Keratinocyte (primary cell): ENCODE measurements at regions not wholly inside any gene's neighbourhood (a gene's known extent, or its start where the extent isn't known, plus 50 kb on each side); places are given as distances from the start of the nearest gene placed in this dataset.

ENCODE experiments used
- DNase-seq: peaks from one replicate; pipeline ENCODE4 v3.0.0-alpha.2; 2011; ENCODE audit warnings: low read depth, missing footprints, low spot score
- FAIRE-seq: peaks from 2 replicates; lab custom pipeline; 2011; peaks lifted over from hg19 to GRCh38; lab: Jason Lieb, UNC
- H2AFZ ChIP-seq: 2 replicates; pipeline ENCODE4 v1.6.0; 2012; ENCODE audit warnings: low read length, control low read depth, inconsistent platforms; ENCODE audit not compliant: control insufficient read depth
- H3K27ac ChIP-seq: 2 replicates; pipeline ENCODE4 v1.5.1; 2011; ENCODE audit warnings: low read length; ENCODE audit not compliant: control insufficient read depth, insufficient read depth
- H3K27me3 ChIP-seq: 3 replicates; pipeline ENCODE4 v1.6.0; 2011; ENCODE audit warnings: low read length; ENCODE audit not compliant: control insufficient read depth, insufficient read depth; ENCODE audit errors: extremely low read depth
- H3K36me3 ChIP-seq, 2 experiments: 2 replicates in 1 of 2; 3 replicates in 1 of 2; pipeline ENCODE4 v1.5.1; 2011; ENCODE audit warnings: low read length in 2 of 2, mild to moderate bottlenecking in 1 of 2; ENCODE audit not compliant: control insufficient read depth in 2 of 2, insufficient read depth in 2 of 2; ENCODE audit errors: extremely low read depth in 1 of 2
- H3K4me1 ChIP-seq: 3 replicates; pipeline ENCODE4 v1.5.1; 2011; ENCODE audit warnings: low read length; ENCODE audit not compliant: control insufficient read depth, insufficient read depth; ENCODE audit errors: extremely low read depth
- H3K4me2 ChIP-seq: 3 replicates; pipeline ENCODE4 v1.6.0; 2011; ENCODE audit warnings: low read depth, low read length; ENCODE audit not compliant: control insufficient read depth, insufficient read depth; ENCODE audit errors: extremely low read depth
- H3K4me3 ChIP-seq, 3 experiments: fragments of 200-600 bp in 1 of 3; sonication (generic) in 1 of 3; 2 replicates in 2 of 3; 3 replicates in 1 of 3; pipeline ENCODE4 v1.5.1; 2011 to 2016; ENCODE audit warnings: low read length in 3 of 3, mild to moderate bottlenecking in 3 of 3, control low read depth in 2 of 3, inconsistent platforms in 1 of 3, low read depth in 1 of 3, mixed read lengths in 1 of 3, mixed run types in 1 of 3, moderate library complexity in 1 of 3; ENCODE audit not compliant: control insufficient read depth in 2 of 3, insufficient read depth in 2 of 3; ENCODE audit errors: extremely low read depth in 1 of 3
- H3K79me2 ChIP-seq: 2 replicates; pipeline ENCODE4 v1.6.0; 2012; ENCODE audit warnings: low read length; ENCODE audit not compliant: control insufficient read depth, insufficient read depth
- H3K9ac ChIP-seq: 3 replicates; pipeline ENCODE4 v1.6.0; 2011; ENCODE audit warnings: low read length; ENCODE audit not compliant: control insufficient read depth, insufficient read depth; ENCODE audit errors: extremely low read depth
- H3K9me1 ChIP-seq: 3 replicates; pipeline ENCODE4 v1.6.0; 2011; ENCODE audit warnings: low read length; ENCODE audit not compliant: control insufficient read depth, insufficient read depth; ENCODE audit errors: extremely low read depth
- H3K9me3 ChIP-seq: 2 replicates; pipeline ENCODE4 v1.5.1; 2012; ENCODE audit warnings: low read depth, low read length; ENCODE audit not compliant: control insufficient read depth
- H4K20me1 ChIP-seq: 3 replicates; pipeline ENCODE4 v1.6.0; 2011; ENCODE audit warnings: low read length; ENCODE audit not compliant: control insufficient read depth, insufficient read depth; ENCODE audit errors: extremely low read depth
- CTCF ChIP-seq, 3 experiments: IDR thresholded peaks in 1 of 3; conservative IDR thresholded peaks in 1 of 3; optimal IDR thresholded peaks in 1 of 3; 2 replicates in 2 of 3; 3 replicates in 1 of 3; pipeline versions ENCODE3 to v1.5.1; 2011; ENCODE audit warnings: low read length in 3 of 3, mild to moderate bottlenecking in 3 of 3, moderate library complexity in 2 of 3, control low read depth in 1 of 3, inconsistent platforms in 1 of 3; ENCODE audit not compliant: insufficient read depth in 2 of 3; ENCODE audit errors: extremely low read depth in 1 of 3
- EZH2 ChIP-seq: IDR thresholded peaks from one replicate; pipeline ENCODE4 v1.6.1; 2012; ENCODE audit warnings: inconsistent platforms, mild to moderate bottlenecking, low read length, moderate library complexity
- dilution Hi-C: fragments of 300-500 bp; cut with MboI; formaldehyde crosslinking; loops from one replicate; pipeline ENCODE4 v1.7.0; 2020; ENCODE audit warnings: low sequenced_read_pairs; ENCODE audit not compliant: extremely low pct_ligation_motif_present

DNA sequence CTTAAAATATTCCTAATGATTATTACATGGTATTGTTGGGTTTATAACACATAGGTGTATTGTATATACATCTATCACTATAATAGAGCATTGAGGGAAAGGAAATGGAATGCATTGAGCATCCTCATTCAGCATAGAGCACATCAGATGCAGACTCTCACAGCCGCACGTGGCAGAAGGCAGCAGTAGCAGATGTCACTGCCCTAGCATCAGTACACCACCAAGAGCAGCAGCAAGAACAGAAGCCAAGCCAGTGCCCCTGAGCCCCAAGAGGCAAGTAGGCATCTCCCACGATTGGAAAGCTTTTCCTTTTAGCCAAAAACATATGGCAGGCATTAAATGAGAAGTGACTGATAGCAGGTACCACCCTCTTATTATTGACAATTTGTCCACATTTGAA, 510.0 kb downstream of the TNS3 start:
- H3K4me2 ChIP-seq: no peak overlapping the region
- H2AFZ ChIP-seq: no peak overlapping the region
- no peaks in the 10 kb centered on the region for H3K9me1 ChIP-seq
- no peak overlapping the region for H3K4me3 ChIP-seq
- H3K9ac ChIP-seq: no peak overlapping the region
- H3K27me3 ChIP-seq: no peaks in the 10 kb centered on the region
- no peaks in the 10 kb centered on the region for H3K79me2 ChIP-seq
- no peaks in the 10 kb centered on the region for H4K20me1 ChIP-seq
- no peaks in the 10 kb centered on the region for H3K36me3 ChIP-seq
- no peaks in the 10 kb centered on the region for H3K9me3 ChIP-seq
- H3K4me1 ChIP-seq: no peaks in the 10 kb centered on the region
- H3K27ac ChIP-seq: no peak overlapping the region
- DNase-seq (no peak), FAIRE-seq (no peak)
- TF ChIP-seq EZH2 (no peak), CTCF (optimal IDR thresholded peaks at IDR 0.05 in 1 of 3, IDR thresholded peaks at IDR 0.05 in 1 of 3, conservative IDR thresholded peaks at IDR 0.05 in 1 of 3; ENCODE audit: extremely low read depth in 1 of 3, insufficient read depth in 2 of 3, low read length in 3 of 3) (no peak)
- dilution Hi-C loops: no loop called here

- dilution Hi-C loops: no loop called here
- H3K9me3 ChIP-seq: no peaks in the 10 kb centered on the region
- FAIRE-seq (no peak), DNase-seq (no peak)
- no peak for TF ChIP-seq EZH2
- no peak for TF ChIP-seq CTCF (optimal IDR thresholded peaks at IDR 0.05 in 1 of 3, IDR thresholded peaks at IDR 0.05 in 1 of 3, conservative IDR thresholded peaks at IDR 0.05 in 1 of 3; ENCODE audit: extremely low read depth in 1 of 3, insufficient read depth in 2 of 3, low read length in 3 of 3)
- H3K27me3 ChIP-seq: no peaks in the 10 kb centered on the region
- no peaks in the 10 kb centered on the region for H3K4me1 ChIP-seq
- no peaks in the 10 kb centered on the region for H3K9me1 ChIP-seq
- H3K79me2 ChIP-seq: no peaks in the 10 kb centered on the region
- H3K27ac ChIP-seq: no peak overlapping the region
- no peak overlapping the region for H3K4me2 ChIP-seq
- no peak overlapping the region for H3K4me3 ChIP-seq
- H3K9ac ChIP-seq: no peak overlapping the region
- no peak overlapping the region for H2AFZ ChIP-seq
- H3K36me3 ChIP-seq: no peaks in the 10 kb centered on the region
- H4K20me1 ChIP-seq: no peaks in the 10 kb centered on the region
Measured at GRCh38 chr7:47069385-47070076, 512.4 kb downstream of the TNS3 start.
